NCI-H2227 (cell line): ENCODE measurements at regions not wholly inside any gene's neighbourhood (a gene's known extent, or its start where the extent isn't known, plus 50 kb on each side); places are given as distances from the start of the nearest gene placed in this dataset.
A peak's percentile ranks its signal among the peaks of the same experiment; 100 is the strongest.
"Not testable (repeated sequence)": the region's sequence is repeated elsewhere in the genome, so short reads cannot be mapped to it uniquely, and the experiment has no call there.

Experiments
- DNase-seq: peaks from one replicate; lab custom pipeline; 2025; ENCODE audit not compliant: unreplicated experiment; lab: John Stamatoyannopoulos, UW

DNA sequence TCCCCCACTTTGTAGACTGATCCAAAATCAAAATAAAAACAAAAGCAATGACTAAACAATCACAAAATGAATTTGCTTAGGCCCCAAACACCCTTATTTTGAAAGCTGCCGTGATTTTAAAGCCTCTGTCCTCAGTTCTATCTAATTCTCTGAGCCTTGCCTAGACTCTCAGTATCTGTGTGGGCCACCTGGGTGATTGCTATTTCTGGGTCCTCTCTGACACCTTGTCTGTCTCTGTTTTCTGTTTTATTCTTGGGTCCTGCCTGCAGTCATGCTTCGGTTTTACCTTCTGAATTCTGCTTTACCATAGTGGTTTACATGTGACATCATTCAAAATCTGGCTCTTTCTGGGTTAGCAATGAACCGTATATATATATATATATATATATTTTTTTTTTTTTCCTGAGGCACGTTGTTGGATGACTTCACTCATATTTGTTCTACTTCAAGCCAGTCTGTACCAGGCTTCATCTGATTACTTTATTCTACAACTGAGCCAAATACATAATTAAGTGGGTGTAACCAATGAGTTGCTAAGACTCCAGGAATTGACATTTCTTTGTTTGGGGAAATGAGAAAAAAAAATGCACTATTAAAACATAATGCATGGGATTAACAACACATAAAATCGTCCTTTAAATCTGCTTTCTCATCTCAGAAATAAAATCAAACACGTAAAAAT lies 710.7 kb upstream of the SLIT2 start:
- no peak for DNase-seq

DNA sequence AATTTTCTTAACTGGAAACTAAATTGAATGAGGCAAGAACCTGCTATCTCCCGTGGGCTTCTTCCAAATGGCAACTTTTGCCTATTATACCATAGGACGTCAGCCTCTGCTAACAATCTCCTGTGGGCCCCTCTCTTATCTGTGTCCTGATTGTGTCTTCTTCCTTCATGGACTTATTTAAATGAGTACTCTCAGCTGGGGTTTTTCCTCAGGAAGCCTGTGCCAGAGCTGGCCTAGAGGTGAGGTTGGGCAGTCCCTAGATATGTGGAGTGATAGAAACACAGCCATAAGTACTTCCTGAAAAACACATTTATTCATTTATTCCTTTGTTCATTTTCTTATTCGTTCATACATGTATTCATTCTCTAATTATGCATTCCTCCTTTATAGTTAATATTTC lies 712.5 kb upstream of the SLIT2 start:
- DNase-seq = no peak

DNA sequence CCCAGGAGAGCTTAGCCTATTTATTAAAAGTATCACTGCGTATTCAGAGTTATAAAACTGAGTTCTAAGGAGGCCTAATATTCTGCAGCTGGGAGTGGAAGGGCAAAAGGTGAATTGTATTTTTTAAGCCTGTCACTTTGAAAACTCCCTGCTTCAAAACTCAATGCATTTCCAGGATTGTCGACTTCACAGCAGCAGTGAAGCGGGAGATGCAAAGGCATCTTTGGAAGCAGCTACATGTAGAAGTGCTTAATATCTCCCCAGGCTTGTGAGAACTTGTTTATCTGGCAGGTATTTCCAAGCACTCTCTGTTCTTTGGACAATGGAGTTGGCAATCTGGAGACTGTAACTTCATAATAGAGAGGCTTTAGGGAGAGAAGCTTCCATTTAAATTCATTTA lies 717.5 kb upstream of the SLIT2 start:
- no peak for DNase-seq

DNA sequence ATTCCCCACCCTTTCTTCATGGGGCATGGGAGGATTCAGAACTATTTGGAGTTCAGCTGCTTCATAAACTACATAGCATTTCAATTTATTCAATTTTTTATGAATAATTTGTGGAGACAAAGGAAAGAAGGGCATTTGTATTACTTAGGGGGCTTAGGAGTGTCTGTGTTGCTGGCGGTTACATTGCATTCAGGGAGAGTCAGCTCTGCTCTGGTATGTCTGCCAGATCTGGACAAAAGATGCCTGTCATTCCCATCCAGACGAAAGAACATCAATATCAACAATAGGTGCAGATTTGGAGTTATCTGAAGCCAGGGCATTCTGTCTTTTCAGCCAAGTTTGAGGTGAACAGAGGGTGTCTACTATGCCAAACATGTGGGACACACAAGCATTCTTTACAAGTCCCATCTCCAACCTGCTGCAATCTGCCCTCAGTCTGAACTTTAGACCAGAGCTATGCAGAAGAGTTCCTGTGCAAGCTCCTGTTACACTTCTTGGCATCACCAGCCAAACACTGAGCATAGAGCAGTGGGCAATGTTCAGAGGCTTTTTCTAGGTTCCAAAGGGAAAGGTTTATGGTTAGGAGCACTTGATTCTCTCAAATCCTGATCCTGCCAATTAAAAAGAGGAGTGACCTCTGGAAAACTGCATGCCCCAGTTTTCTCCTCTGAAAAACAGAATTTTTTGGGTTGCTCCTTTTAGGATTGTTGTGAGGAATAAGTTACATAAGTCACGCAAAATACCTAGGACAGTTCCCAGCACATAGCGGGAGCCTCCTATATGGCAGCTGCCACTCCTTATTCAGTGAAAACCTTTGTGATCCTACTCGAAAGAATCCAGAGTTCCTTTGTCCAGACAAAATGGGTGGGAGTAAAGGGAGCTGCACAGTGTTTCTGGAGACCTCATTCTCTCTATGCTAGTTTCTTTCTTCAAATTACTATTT lies 719.5 kb upstream of the SLIT2 start:
- DNase-seq = no peak

DNA sequence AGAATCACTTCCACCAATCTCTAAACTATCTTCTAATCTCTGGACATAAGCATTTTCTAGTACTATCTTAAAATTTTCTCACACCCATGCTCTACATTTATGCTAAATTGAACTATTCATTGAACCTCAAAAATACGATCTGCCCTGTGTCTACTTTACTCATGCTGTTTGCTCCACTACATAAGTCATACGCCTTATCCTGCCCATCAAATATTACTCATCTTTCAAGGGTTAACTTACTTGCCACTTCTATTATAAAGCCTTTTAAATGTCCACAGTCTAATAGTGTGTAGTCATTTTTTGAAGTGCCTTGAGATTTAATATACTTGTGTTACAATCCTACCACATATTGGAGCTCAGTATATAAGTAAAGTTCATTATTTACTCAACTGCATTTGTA lies 727.7 kb upstream of the SLIT2 start:
- no peak for DNase-seq

DNA sequence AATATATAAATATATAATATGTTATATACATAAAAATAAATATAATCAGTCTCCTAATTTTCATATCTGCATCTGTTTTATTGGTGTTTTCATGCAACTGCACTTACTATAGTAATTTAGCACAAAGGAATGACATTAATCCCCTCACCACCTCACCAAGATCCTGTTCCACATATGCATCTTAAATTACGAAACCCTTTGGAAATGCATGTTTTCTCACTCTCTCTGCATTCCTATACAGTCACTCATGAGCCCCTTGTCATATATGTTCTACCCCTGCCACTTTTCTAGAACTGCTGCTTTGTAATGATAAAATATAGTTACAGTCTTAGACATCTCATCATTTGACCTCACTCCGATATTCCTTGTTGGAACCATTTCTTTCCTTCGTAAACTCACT lies 728.7 kb upstream of the SLIT2 start:
- no peak for DNase-seq

DNA sequence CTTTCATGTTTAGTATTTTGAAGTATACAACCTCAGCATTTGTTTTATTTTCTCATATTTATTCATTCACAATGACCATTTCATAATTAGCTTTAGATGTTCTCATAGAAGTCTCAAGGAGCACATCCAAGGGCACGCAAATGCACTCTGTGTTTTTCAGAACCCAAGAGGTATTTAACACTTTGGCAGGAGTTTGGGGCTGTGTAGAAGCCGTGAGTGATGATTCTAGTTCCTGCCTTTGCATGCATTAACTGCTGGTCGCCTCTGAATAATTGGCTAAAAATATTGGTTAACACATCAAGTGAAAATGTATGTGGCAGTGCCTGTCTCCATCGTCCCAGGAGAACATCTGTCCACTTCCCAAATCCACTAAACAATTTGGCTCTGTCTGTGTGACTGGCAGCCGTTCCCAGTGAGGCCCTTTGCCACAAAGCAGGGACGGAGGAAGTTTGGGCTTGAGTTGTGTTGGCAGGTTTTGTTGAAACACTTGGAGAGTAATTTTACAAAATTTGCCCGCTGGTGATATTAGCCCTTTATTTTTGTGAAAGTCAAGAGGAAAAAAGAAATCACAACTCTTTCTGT lies 730.7 kb upstream of the SLIT2 start:
- DNase-seq = no peak

DNA sequence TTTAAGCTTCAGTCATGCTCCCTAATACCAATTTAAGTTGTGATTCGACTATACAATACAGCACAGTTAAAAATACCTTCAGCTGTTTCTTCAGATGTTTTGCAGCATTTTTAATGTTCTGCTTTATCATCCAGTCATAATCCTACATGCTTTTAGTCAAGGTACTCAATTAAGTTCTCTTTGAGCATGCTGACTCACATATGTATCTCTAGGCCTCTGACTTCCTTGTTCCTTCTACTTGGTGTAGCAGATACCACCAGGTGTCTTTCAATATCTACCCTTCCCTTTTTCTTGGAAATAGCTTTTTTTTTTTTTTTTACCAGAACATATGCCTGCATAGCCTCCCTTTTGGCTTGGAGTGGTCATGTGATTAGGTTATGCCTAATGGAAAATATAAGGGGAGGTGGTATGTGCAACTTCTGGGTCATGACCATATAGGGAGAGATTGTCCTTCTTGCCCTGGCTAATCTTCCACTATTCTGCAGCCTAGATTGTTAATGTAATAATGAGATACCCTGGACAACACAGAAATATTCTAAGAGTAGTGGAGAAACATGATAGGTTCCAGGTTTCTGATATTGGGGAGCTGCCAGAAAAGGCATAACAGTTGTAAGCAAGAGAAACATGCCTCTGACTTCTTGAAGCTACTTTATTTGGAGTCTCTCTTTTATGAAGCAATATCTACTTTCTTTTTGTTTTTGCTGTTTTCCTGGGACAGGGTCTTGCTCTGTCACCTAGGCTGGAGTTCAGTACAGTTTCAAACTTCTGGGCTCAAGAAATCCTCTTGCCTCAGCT lies 737.2 kb upstream of the SLIT2 start:
- DNase-seq = no peak

DNA sequence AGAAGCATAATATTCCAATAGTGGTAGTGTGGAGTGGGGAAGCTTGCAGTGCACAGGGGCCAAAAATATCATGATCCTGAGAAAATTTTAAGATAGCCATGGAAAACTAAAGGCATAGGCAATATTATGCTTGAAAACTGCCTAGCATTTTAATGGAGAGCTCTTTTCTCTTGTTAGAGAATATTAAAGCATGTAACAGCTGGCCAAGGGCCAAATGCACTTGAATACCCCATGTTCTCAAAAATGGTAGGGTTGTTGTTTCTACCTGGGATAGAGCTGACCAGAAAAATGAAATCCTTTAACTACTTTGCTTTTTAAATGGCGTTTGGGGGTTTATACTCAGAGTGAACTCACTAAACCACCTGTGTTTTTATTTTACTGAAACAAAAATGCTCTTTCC lies 739.6 kb upstream of the SLIT2 start:
- DNase-seq = peak; percentile 7

DNA sequence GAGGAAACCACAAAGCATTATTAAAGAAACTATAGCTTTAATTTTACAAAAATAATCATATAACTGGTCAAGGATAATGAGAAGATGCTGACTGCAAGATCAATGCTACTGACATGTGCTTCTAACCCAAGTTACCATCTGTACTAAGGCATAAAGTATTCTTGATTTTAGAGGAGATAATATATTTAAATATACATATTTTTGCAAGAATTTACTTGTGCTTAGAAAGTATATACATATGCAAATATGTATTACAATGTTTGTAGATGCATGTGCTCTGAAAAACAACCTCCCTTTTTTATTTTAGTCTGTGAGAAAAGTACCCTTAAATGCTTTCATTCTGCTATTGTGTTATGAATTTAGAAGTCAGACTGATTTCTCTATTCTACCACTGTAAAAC lies 740.7 kb upstream of the SLIT2 start:
- no peak for DNase-seq

DNA sequence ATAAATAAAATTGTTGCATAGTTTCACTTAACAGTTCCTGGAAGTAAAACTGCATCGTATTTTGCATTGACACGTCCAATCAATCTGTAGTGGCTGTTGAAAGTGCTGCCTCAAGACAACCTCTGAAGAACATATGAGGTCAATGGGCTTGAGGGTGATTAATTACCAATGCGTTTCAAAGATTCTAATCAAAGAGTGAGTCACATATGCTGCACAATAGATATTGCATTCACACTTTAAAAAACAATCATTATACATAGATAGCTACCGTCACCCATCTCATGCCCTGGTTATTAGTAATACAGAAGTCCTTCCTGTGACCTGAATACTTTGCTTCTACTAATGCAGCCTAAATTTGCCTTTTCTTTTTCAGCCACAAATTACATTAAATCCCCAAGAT lies 743.3 kb upstream of the SLIT2 start:
- no peak for DNase-seq

DNA sequence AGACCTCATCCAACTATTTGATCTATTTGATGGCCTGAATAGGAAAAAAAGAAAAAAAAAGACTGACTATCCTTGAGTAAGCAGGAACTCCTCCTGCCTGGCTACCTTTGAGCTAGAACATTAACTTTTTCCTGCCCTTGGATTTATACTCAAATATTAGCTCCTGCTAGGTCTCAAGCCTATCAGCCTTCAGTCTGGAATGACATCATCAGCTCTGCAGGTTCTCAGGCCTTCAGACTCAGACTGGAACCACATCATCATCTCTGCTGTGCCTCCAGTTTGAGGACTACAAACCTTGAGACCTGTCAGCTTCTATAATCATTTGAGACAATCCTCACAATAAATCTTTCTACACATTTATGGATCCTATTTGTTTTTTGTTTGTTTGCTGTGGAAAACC lies 754.0 kb upstream of the SLIT2 start:
- no peak for DNase-seq

DNA sequence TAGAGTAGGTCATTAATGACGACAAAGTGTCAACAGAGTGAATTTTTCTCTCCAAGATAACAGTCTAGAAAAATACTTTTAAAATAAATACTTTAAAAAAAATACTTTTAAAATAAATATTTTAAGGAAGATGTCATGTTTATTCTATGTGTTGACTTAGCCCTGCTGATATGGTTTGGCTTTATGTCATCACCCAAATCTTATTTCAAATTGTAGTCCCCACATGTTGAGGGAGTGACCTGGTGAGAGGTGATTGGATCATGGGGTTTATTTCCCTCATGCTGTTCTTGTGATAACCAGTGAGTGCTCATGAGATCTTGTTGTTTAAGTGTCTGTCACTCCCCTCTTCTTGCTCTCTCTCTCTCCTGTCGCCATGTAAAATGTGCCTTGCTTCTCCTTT lies 754.9 kb upstream of the SLIT2 start:
- no peak for DNase-seq

DNA sequence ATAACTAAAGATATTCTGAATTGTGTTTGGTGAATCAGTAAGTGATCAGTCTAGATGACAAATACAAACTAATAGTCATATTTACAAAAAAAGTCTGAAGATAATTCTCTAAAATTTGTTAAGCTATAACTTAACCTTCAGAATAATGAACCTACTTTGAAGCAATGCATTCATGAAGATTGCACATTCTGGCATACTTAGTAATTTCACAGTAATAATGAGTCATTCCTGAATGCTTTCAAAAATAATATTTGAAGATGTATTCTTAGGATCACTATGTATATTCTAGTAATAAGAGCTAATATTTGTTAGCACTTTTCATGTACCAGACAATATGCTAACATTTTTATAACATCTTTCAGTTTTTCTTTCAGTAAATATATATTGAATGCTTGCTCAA lies 756.7 kb upstream of the SLIT2 start:
- no peak for DNase-seq

DNA sequence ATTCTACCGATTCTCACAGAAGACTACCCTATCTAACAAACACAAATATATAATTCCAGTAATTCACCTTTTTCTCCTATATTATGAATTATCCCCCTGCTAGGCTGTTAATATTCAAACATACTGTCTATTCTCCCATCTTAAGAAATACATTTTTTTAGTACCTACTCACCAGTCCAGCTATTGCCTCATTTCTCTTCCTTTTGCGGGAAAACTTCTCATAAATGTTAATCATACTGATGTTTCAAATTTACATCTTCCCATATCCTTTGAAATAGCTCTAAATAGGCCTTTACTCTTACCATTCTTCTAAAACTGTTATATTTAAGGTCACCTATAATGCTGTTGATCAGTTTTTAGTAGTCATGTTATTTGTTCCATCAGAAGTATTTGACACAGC lies 759.1 kb upstream of the SLIT2 start:
- no peak for DNase-seq

DNA sequence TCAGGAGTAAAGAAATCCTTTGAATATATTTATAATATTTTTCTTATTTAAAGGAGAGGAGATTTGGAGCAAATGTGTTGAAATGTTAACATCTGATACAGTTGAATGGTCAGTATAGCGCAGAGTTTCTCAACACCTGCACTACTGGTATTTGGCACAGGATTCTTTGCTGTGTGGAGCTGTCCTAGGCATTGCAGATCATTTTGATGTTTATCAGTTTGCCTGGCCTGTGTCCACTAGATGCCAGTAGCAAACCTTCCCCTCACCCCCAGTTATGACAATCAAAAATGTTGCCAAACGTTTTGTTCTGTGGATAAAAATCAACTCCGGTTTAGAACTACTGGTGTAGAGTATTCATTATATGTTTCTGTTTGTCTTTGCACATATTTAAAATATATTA lies 765.3 kb upstream of the SLIT2 start:
- DNase-seq = peak; percentile 39

DNA sequence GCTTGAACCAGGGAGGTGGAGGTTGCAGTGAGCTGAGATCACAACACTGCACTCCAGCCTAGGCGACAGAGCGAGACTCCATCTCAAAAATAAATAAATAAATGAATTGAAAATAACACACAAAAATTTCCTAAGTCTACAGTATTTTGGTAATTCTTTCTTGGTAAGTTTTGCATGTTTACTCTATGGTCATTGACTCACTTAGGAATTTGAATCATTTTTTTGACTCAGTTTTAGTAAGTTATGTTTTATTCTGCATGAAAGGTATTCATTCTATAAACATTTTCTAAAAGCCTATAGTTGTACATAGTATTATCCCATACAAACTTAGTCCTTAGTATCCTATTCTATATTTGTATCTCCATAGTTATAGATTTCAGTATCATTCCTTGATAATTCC lies 772.9 kb upstream of the SLIT2 start:
- no peak for DNase-seq

DNA sequence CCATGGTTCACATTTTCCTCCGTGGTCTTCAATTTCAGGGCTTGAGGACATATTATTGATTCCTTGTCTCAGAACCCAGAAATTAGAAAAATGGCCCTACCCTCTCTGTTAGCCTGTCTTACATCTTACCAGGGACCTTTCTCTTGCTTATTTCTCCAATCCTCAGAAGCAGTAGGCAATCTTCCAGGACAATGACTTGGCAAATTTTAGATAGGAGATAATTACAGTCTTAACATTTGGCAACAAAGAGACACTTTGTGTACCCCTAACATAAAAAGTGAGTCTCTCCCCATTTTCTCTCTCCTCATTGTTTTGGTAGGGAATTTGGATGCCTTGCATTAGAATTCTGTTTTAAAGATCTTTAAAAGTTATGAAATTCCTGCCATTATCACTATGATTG lies 778.1 kb upstream of the SLIT2 start:
- no peak for DNase-seq

DNA sequence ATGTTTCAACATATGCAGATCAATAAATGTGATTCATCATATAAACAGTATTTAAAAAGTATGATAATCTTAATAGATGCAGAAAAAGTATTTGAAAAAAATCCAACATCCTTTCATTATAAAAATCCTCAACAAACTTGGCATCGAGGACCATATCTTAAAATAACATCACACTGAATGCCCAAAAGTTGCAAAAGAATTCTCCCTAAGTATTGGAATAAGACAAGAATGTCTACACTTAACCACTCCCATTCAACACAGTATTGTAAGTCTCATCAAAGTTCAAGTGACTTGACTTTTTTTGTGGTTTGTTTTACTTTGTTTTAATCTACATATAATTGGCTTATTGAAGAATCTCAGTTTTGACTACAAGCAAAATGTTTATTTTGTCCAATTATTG lies 779.0 kb upstream of the SLIT2 start:
- DNase-seq = no peak

DNA sequence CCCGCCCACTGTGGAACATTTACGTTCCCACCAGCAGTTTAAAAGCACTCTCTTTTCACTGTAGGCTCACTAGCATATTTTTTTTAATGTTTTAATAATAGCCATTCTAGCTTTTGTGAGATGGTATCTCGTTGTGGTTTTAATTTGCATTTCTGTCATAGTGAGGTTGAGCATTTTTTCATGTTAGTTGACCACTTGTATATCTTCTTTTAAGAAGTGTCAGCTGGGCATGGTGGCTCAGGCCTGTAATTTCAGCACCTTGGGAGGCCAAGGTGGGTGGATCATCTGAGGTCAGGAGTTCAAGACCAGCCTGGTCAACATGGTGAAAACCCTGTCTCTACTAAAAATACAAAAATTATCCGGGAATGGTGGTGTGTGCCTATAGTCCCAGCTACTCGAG lies 781.7 kb upstream of the SLIT2 start:
- not testable (repeated sequence) for DNase-seq

DNA sequence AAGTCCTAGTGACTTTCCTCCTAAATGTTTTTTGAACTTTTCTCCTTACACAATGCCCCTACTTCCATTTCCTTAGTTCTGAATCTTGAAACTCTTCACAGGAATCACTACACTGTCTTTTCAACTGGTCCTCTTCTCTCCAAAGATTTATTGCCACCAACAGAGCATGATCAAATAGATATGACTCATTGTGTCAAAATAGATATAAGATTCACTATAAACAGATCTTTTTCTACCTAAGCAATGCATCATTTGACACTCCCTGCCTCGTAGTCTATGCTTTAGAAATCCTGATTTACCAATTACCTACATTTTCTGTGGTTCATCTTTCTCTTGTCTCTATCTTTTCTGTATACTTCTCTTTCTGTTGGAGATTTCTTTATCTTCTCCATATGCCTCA lies 789.6 kb upstream of the SLIT2 start:
- DNase-seq = no peak
